Common myeloid progenitor, CD34-positive (primary cell): ENCODE measurements at regions not wholly inside any gene's neighbourhood (a gene's known extent, or its start where the extent isn't known, plus 50 kb on each side); places are given as distances from the start of the nearest gene placed in this dataset.

Experiments
- CTCF ChIA-PET: fragments of 350-600 bp; sonication (Branson Sonifier 250); formaldehyde crosslinking; loops from one replicate; lab custom pipeline; 2021; ENCODE audit warnings: antibody characterized with exemption; lab: Charles Lee
- POLR2A ChIA-PET: fragments of 350-600 bp; sonication (Branson Sonifier 250); formaldehyde crosslinking; loops from one replicate; lab custom pipeline; 2021; ENCODE audit warnings: antibody characterized with exemption; lab: Charles Lee
- DNase-seq, 3 donors: peaks; one replicate each; pipeline versions ENCODE4 v3.0.0 to v3.0.0-alpha.2; 2013
- H3K27ac ChIP-seq, 2 experiments: 1 replicate in 1 of 2; 2 replicates in 1 of 2; pipeline ENCODE4 v1.7.0; 2013; ENCODE audit warnings: inconsistent platforms in 2 of 2, low read length in 2 of 2, mild to moderate bottlenecking in 2 of 2, low read depth in 1 of 2, moderate library complexity in 1 of 2; ENCODE audit not compliant: severe bottlenecking in 2 of 2, insufficient read depth in 1 of 2, poor library complexity in 1 of 2
- H3K27me3 ChIP-seq, 5 experiments: replicated peaks in 2 of 5; 1 replicate in 3 of 5; 2 replicates in 2 of 5; pipeline versions ENCODE4 v1.6.1 to v1.7.0; 2013; ENCODE audit warnings: low read length in 4 of 5, mild to moderate bottlenecking in 2 of 5, moderate library complexity in 2 of 5, inconsistent platforms in 1 of 5; ENCODE audit not compliant: insufficient read depth in 5 of 5, control insufficient read depth in 4 of 5
- H3K36me3 ChIP-seq, 4 experiments: 1 replicate in 2 of 4; 2 replicates in 2 of 4; pipeline versions ENCODE4 v1.6.1 to v1.7.0; 2013; ENCODE audit warnings: low read length in 3 of 4, control low read depth in 1 of 4, mild to moderate bottlenecking in 1 of 4; ENCODE audit not compliant: control insufficient read depth in 4 of 4, insufficient read depth in 4 of 4
- H3K4me1 ChIP-seq, 4 experiments: 1 replicate in 3 of 4; 2 replicates in 1 of 4; pipeline versions ENCODE4 v1.6.1 to v1.7.1; 2013; ENCODE audit warnings: low read length in 3 of 4, mild to moderate bottlenecking in 3 of 4, control low read depth in 1 of 4, inconsistent platforms in 1 of 4, moderate library complexity in 1 of 4; ENCODE audit not compliant: control insufficient read depth in 4 of 4, insufficient read depth in 4 of 4; ENCODE audit errors: control extremely low read depth in 1 of 4
- H3K4me3 ChIP-seq, 7 experiments: 1 replicate in 4 of 7; 2 replicates in 3 of 7; pipeline versions ENCODE4 v1.5.1 to v1.7.0; 2013; ENCODE audit warnings: mild to moderate bottlenecking in 7 of 7, low read length in 6 of 7, moderate library complexity in 6 of 7, inconsistent platforms in 2 of 7, low read depth in 2 of 7, control low read depth in 1 of 7; ENCODE audit not compliant: insufficient read depth in 4 of 7, control insufficient read depth in 1 of 7; ENCODE audit errors: extremely low read depth in 1 of 7
- H3K9me3 ChIP-seq, 5 experiments: 1 replicate in 4 of 5; 2 replicates in 1 of 5; pipeline versions ENCODE4 v1.6.1 to v1.7.1; 2013; ENCODE audit warnings: low read length in 4 of 5, mild to moderate bottlenecking in 2 of 5, inconsistent platforms in 1 of 5, low read depth in 1 of 5, moderate library complexity in 1 of 5; ENCODE audit not compliant: control insufficient read depth in 4 of 5, insufficient read depth in 2 of 5; ENCODE audit errors: control extremely low read depth in 1 of 5
- WGBS: methylation state at CpG from one replicate; pipeline ENCODE4 v1.1.5; 2013; ENCODE audit not compliant: insufficient coverage; 5-methylcytosine and 5-hydroxymethylcytosine counted together

GRCh38 chr15:101551696-101552591 is 62.4 kb upstream of the PCSK6 start:
- ChIA-PET CTCF (no interaction called here), POLR2A (no interaction called here)
- 94% methylated on average over 17 of the region's 20 CpGs for WGBS
- Histone ChIP-seq H3K4me3 (no peak overlapping the region), H3K9me3 (peaks cover 0 to 5% (median 2%) of the 10 kb centered on the region in 5 experiments), H3K27me3 (peaks cover 0 to 38% (median 11%) of the 10 kb centered on the region in 5 experiments), H3K4me1 (no peaks in the 10 kb centered on the region), H3K36me3 (no peaks in the 10 kb centered on the region), H3K27ac (no peak overlapping the region)
- no peak for DNase-seq

DNA sequence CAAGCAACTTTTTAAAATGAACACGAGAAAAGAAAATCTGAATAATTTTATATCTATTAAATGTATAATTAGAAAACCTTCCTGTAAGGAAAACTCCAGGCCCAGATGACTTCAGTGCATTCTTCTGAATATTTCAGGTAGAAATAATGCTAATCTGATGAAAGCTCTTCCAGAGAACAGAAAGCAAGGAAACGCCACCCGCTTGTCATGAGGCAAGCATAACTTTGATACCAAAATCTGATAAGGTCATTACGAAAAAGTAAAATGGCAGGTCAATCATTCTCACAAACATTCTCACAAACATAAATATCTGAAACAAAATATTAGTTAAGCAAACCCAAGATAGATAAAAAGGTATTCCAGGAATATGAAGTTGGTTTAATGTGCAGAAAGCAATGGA is 60.6 kb upstream of the PCSK6 start:
- 57% methylated on average over 2 of the region's 4 CpGs for WGBS
- DNase-seq, result no peak
- Histone ChIP-seq H3K9me3 (peaks cover 0 to 11% (median 5%) of the 10 kb centered on the region in 5 experiments), H3K36me3 (no peaks in the 10 kb centered on the region), H3K4me1 (no peaks in the 10 kb centered on the region), H3K27ac (no peak overlapping the region), H3K27me3 (peaks cover 0 to 49% (median 11%) of the 10 kb centered on the region in 5 experiments), H3K4me3 (no peak overlapping the region)
- ChIA-PET CTCF (interaction anchor here (1.3 kb wide), 1 partner anchor 16 kb away, joined by 3 read pairs; no protein-coding TSS in a partner anchor), POLR2A (no interaction called here)

DNA sequence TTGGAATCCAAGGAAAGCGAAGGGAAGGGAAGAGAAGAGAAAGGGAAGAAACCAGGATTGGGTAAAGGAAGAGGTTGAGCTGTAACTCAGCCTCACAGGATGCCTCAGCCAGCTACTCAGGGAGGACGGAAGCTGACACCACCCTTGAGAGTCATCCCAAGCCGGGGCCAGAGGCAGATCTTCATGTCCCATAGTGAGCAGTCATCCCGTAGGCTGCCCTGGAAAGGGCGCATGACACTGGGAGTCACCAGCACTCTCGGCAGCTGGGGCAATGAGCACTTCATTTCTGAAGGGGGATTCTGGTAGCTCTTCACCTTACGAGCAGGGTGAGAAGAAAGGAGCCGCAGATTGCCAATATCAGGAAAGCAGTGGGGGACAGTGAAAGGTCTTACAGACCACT is 60.1 kb upstream of the PCSK6 start:
- H3K4me3 ChIP-seq, result no peak overlapping the region
- ChIA-PET CTCF (interaction anchor here (1.3 kb wide), 1 partner anchor 17 kb away, joined by 3 read pairs; no protein-coding TSS in a partner anchor), POLR2A (no interaction called here)
- H3K9me3 ChIP-seq, result peaks cover 0 to 11% (median 5%) of the 10 kb centered on the region in 5 experiments
- H3K4me1 ChIP-seq, result no peaks in the 10 kb centered on the region
- H3K27me3 ChIP-seq, result peaks cover 0 to 53% (median 11%) of the 10 kb centered on the region in 5 experiments
- 73% methylated on average over 7 of the region's 8 CpGs for WGBS
- H3K27ac ChIP-seq, result no peak overlapping the region
- no peak for DNase-seq
- H3K36me3 ChIP-seq, result no peaks in the 10 kb centered on the region

DNA sequence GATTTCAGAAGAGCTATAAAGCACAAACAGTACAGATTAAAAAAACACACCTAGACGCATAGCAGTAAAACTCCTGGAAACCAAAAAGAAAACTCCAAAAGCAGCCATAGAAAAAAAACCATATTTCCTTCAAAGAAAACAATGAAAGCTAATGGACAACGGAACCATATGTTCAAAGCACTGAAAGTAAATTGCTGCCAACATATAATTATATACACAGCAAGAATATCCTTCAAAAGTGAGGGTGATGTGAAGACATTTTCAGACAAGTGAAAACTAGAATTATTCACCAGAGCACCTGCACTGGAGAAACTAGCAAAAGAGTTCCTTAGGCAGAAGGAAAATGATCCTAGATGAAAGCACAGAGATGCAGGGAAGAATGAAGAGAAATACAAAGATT is 58.2 kb upstream of the PCSK6 start:
- Histone ChIP-seq H3K9me3 (peaks cover 0 to 11% (median 5%) of the 10 kb centered on the region in 5 experiments), H3K4me3 (no peak overlapping the region), H3K4me1 (no peaks in the 10 kb centered on the region), H3K27ac (no peak overlapping the region), H3K36me3 (no peaks in the 10 kb centered on the region), H3K27me3 (peaks cover 0 to 62% (median 14%) of the 10 kb centered on the region in 5 experiments)
- ChIA-PET CTCF (no interaction called here), POLR2A (no interaction called here)
- no CpG with 5 or more reads among the region's 2 CpGs for WGBS
- DNase-seq, result no peak

GRCh38 chr15:101545548-101546505 is 56.3 kb upstream of the PCSK6 start:
- no peaks in the 10 kb centered on the region for H3K4me1 ChIP-seq
- WGBS, result 79% methylated on average over 11 of the region's 12 CpGs
- H3K36me3 ChIP-seq, result no peaks in the 10 kb centered on the region
- peaks cover 0 to 11% (median 5%) of the 10 kb centered on the region in 5 experiments for H3K9me3 ChIP-seq
- H3K4me3 ChIP-seq, result no peak overlapping the region
- H3K27ac ChIP-seq, result no peak overlapping the region
- H3K27me3 ChIP-seq, result peaks cover 0 to 52% (median 14%) of the 10 kb centered on the region in 5 experiments
- DNase-seq, result no peak
- ChIA-PET POLR2A (no interaction called here), CTCF (interaction anchor here (1.3 kb wide), 1 partner anchor 72 kb away, joined by 3 read pairs; no protein-coding TSS in a partner anchor)

DNA sequence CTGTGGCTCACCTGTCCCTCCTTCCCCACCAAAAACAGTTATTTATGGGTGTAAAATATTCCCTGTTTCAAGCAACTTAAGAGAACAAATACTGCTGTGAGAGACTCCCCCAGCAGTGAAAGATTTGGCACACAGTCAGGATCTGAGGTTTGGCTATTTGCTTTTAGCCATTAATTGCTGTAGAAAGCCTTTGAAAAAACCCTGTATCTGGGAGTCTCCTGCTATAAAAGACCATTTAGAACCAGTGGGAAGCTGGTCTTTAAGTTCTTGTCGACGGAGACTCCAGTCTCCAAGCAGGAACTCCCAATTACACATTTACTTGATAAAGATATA is 55.1 kb upstream of the PCSK6 start:
- no peaks in the 10 kb centered on the region for H3K36me3 ChIP-seq
- H3K9me3 ChIP-seq, result peaks cover 0 to 11% (median 5%) of the 10 kb centered on the region in 5 experiments
- no peak overlapping the region for H3K27ac ChIP-seq
- CTCF ChIA-PET, result no interaction called here
- no CpG with 5 or more reads among the region's 2 CpGs for WGBS
- no peak for DNase-seq
- H3K27me3 ChIP-seq, result peaks cover 0 to 44% (median 14%) of the 10 kb centered on the region in 5 experiments
- no peaks in the 10 kb centered on the region for H3K4me1 ChIP-seq
- POLR2A ChIA-PET, result no interaction called here
- H3K4me3 ChIP-seq, result no peak overlapping the region
